PC-9 (cell line): ENCODE measurements at regions not wholly inside any gene's neighbourhood (a gene's known extent, or its start where the extent isn't known, plus 50 kb on each side); places are given as distances from the start of the nearest gene placed in this dataset.

Experiments
- BruUV-seq: library from RNA; stranded (reverse); fragments of 400-500 nt; replicated peaks from 2 replicates; lab custom pipeline; 2021; lab: Mats Ljungman, UMichigan
- CTCF ChIA-PET: fragments of 300-600 bp; sonication (Branson Sonifier 250); formaldehyde crosslinking; loops from one replicate; lab custom pipeline; 2022; ENCODE audit warnings: antibody characterized with exemption; lab: Charles Lee
- POLR2A ChIA-PET: fragments of 300-600 bp; sonication (Branson Sonifier 250); formaldehyde crosslinking; loops from one replicate; lab custom pipeline; 2022; ENCODE audit warnings: antibody characterized with exemption; ENCODE audit not compliant: unreplicated experiment; lab: Charles Lee
- DNase-seq, 2 experiments: peaks; one replicate each; pipeline versions ENCODE4 v3.0.0 to v3.0.0-alpha.2; 2015 to 2022; ENCODE audit warnings: mixed read lengths in 1 of 2
- H2AFZ ChIP-seq: fragments of 200-600 bp; sonication (generic); 2 replicates; pipeline ENCODE4 v1.8.1; 2017; ENCODE audit warnings: antibody characterized with exemption
- H3F3A ChIP-seq: fragments of 200-600 bp; sonication (generic); 2 replicates; pipeline ENCODE4 v1.8.1; 2017; ENCODE audit warnings: antibody characterized with exemption, mild to moderate bottlenecking, low read depth; ENCODE audit not compliant: insufficient read depth
- H3K27ac ChIP-seq: fragments of 200-600 bp; sonication (generic); 2 replicates; pipeline ENCODE4 v1.6.1; 2016; ENCODE audit warnings: mixed run types
- H3K27me3 ChIP-seq: fragments of 200-600 bp; sonication (generic); 2 replicates; pipeline ENCODE4 v1.6.1; 2016; ENCODE audit warnings: low read depth, mixed run types; ENCODE audit not compliant: insufficient read depth
- H3K36me3 ChIP-seq: fragments of 200-600 bp; sonication (generic); 2 replicates; pipeline ENCODE4 v1.6.1; 2016; ENCODE audit warnings: low read depth, mixed run types
- H3K4me1 ChIP-seq: fragments of 200-600 bp; sonication (generic); replicated peaks from 2 replicates; pipeline ENCODE4 v1.6.1; 2016; ENCODE audit warnings: mixed run types; ENCODE audit not compliant: insufficient read depth
- H3K4me2 ChIP-seq: fragments of 200-600 bp; sonication (generic); 2 replicates; pipeline ENCODE4 v1.6.1; 2017; ENCODE audit warnings: mixed run types
- H3K4me3 ChIP-seq: fragments of 200-600 bp; sonication (generic); 2 replicates; pipeline ENCODE4 v1.6.1; 2016; ENCODE audit warnings: mixed run types
- H3K79me2 ChIP-seq: fragments of 200-600 bp; sonication (generic); 2 replicates; pipeline ENCODE4 v1.6.1; 2017; ENCODE audit warnings: low read depth, mixed run types
- H3K9me2 ChIP-seq: fragments of 200-600 bp; sonication (generic); 2 replicates; pipeline ENCODE4 v1.8.1; 2017; ENCODE audit warnings: mild to moderate bottlenecking; ENCODE audit not compliant: insufficient read depth
- H3K9me3 ChIP-seq: fragments of 200-600 bp; sonication (generic); 2 replicates; pipeline ENCODE4 v1.8.1; 2016; ENCODE audit warnings: low read depth; ENCODE audit not compliant: insufficient read depth
- H4K20me1 ChIP-seq: fragments of 200-600 bp; sonication (generic); 2 replicates; pipeline ENCODE4 v1.8.1; 2017; ENCODE audit not compliant: insufficient read depth
- CTCF ChIP-seq: fragments of 200-600 bp; sonication (generic); conservative IDR thresholded peaks from 2 replicates; pipeline ENCODE4 v1.6.1; 2017; ENCODE audit warnings: mixed run types, antibody characterized with exemption, mild to moderate bottlenecking, moderate library complexity
- EZH2 ChIP-seq: fragments of 200-600 bp; sonication (generic); IDR thresholded peaks from 2 replicates; pipeline ENCODE4 v1.8.0; 2017; ENCODE audit warnings: antibody characterized with exemption, low read depth
- intact Hi-C: fragments of 100-400 bp; cut with micrococcal nuclease; formaldehyde crosslinking; loops from one replicate; pipeline ENCODE4 v1.10.0; 2022; ENCODE audit not compliant: unreplicated experiment

GRCh38 chr7:47085491-47086275 lies 496.2 kb downstream of the TNS3 start:
- Histone ChIP-seq H3K79me2 (no peaks in the 10 kb centered on the region), H3K4me3 (no peak overlapping the region), H3K36me3 (no peaks in the 10 kb centered on the region), H2AFZ (no peak overlapping the region), H3K27me3 (no peaks in the 10 kb centered on the region), H3K4me1 (no peaks in the 10 kb centered on the region), H4K20me1 (no peaks in the 10 kb centered on the region), H3K27ac (no peak overlapping the region), H3F3A (no peaks in the 10 kb centered on the region), H3K9me3 (no peaks in the 10 kb centered on the region), H3K9me2 (no peaks in the 10 kb centered on the region), H3K4me2 (no peak overlapping the region)
- TF ChIP-seq EZH2 (no peak), CTCF (no peak)
- no peak for DNase-seq
- ChIA-PET POLR2A (no interaction called here), CTCF (no interaction called here)
- BruUV-seq, result no TSS peak
- intact Hi-C loops, result loop anchor here (5.0 to 10.0 kb wide), 4 partner anchors 181 to 1108 kb away; no protein-coding TSS in a partner anchor

DNA sequence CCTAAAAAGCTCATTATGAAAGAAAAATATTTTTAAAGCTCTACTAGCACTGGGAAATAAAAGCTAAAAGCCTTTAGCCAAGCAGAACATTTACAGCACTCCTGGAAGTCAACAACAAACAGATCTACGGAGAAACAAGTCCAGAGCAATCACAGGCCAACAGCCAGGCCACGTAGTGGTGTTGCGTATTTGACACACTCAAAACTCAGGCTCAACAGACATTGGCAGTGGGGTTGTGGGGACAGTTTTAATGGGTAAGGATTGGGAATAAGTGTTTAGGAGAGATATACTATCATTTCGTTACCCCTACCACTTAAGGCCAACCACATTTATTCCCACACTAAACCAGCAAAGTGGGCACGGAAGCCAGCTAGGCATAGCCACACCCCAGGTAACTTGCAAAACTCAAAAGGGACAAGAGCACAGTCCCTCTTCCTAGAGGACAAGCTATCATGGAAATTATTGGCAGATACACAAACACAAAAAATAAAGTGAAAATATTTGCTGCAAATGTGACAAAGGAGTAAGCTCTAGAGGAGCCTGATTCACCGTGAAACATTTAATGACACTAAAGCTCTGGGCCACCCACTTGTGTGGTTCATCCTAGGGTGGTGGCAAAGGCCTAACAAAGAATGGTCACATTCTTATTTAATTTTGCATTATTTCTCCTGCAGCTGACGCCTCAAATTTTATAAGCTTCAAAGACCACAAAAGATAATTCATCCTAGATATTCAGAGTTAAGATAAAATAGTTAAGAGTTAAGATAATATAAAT lies 498.2 kb downstream of the TNS3 start:
- no TSS peak for BruUV-seq

More for the DNA sequence above, 498.2 kb downstream of the TNS3 start:
- H3K36me3 ChIP-seq, result no peaks in the 10 kb centered on the region
- H3K4me2 ChIP-seq, result no peak overlapping the region
- no peaks in the 10 kb centered on the region for H3F3A ChIP-seq
- no peak overlapping the region for H2AFZ ChIP-seq
- H3K4me1 ChIP-seq, result no peaks in the 10 kb centered on the region
- POLR2A ChIA-PET, result interaction anchor here (0.6 kb wide), 1 partner anchor 561 kb away, joined by 16 read pairs; no protein-coding TSS in a partner anchor
- CTCF ChIA-PET, result no interaction called here
- TF ChIP-seq EZH2 (no peak), CTCF (no peak)
- intact Hi-C loops, result loop anchor here (10.0 kb wide), 2 partner anchors 179 to 299 kb away; no protein-coding TSS in a partner anchor
- H3K79me2 ChIP-seq, result no peaks in the 10 kb centered on the region
- no peaks in the 10 kb centered on the region for H4K20me1 ChIP-seq
- H3K9me2 ChIP-seq, result no peaks in the 10 kb centered on the region
- no peak overlapping the region for H3K27ac ChIP-seq
- no peak overlapping the region for H3K4me3 ChIP-seq
- H3K9me3 ChIP-seq, result no peaks in the 10 kb centered on the region
- H3K27me3 ChIP-seq, result no peaks in the 10 kb centered on the region
- DNase-seq, result no peak
